GM12872 (cell line): ENCODE measurements at regions not wholly inside any gene's neighbourhood (a gene's known extent, or its start where the extent isn't known, plus 50 kb on each side); places are given as distances from the start of the nearest gene placed in this dataset.

ENCODE experiments used
- CTCF ChIP-seq: IDR thresholded peaks from 3 replicates; pipeline ENCODE4 v1.5.1; 2011; ENCODE audit warnings: low read depth, mild to moderate bottlenecking, low read length, moderate library complexity; ENCODE audit not compliant: insufficient read depth

- no peak for TF ChIP-seq CTCF
These were observed 476.5 kb downstream of the TCERG1L start for GRCh38 chr10:130835068-130835467.

- no peak for TF ChIP-seq CTCF
These were observed 475.2 kb downstream of the TCERG1L start for GRCh38 chr10:130836344-130836743.

- no peak for TF ChIP-seq CTCF
These were observed 468.4 kb downstream of the TCERG1L start for GRCh38 chr10:130843051-130843653.

- no peak for TF ChIP-seq CTCF
These were observed 467.2 kb downstream of the TCERG1L start for GRCh38 chr10:130844310-130844709.

GRCh38 chr10:130847170-130847569, 464.4 kb downstream of the TCERG1L start:
- no peak for TF ChIP-seq CTCF

- no peak for TF ChIP-seq CTCF
These were observed 462.7 kb downstream of the TCERG1L start for GRCh38 chr10:130848855-130849254.

- TF ChIP-seq CTCF, result no peak
These were observed 457.4 kb downstream of the TCERG1L start for GRCh38 chr10:130854151-130854550.
